ACHN (cell line): ENCODE measurements at regions not wholly inside any gene's neighbourhood (a gene's known extent, or its start where the extent isn't known, plus 50 kb on each side); places are given as distances from the start of the nearest gene placed in this dataset.
"Not testable (repeated sequence)": the region's sequence is repeated elsewhere in the genome, so short reads cannot be mapped to it uniquely, and the experiment has no call there.

ENCODE experiments used
- DNase-seq: peaks from one replicate; pipeline ENCODE4 v3.0.0-alpha.2; 2015
- in situ Hi-C: cut with HindIII; loops from 2 replicates; pipeline ENCODE4 v1.10.0; 2017; ENCODE audit warnings: low sequenced_read_pairs, low pct_ligation_motif_present, low pct_unique_long_range_greater_than_20kb

DNA sequence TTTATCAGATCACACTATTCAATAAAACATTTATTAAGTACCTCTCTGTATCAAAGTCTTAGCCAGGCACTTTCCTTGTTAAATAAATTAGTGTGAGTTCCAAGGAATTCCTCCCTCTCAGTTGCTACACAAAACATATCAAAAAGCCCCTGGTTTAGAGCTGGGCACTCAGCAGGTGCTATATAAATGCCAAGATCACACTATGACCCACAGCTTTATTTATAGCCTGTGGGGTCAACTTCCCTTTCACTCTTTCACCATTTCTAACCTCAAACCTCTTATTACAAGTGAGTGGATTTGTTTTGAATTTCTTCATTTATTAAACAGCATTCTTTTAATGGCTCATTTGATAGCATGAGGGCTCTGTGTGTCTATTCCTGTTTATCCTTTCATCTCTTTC lies 112.6 kb upstream of the MPHOSPH6 start:
- in situ Hi-C loops: no loop called here
- no peak for DNase-seq

DNA sequence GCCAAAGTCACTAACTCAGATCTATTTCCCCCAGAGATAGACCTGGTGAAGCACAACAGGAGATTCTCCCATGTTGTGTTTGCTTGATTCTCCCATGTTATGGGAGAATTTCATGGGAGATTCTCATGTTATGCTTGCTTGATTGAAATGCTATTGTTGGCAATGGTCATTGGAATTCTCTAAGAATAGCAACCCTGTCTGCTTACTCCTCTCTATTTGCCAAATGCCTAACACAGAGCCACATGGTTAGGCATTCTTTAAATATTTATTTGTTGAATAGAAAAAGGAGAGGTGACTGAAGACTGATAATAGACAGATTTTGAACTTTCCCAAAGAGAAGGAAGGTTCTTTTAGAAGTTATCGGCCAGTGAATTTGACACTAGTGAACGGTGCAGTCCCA lies 111.5 kb upstream of the MPHOSPH6 start:
- no peak for DNase-seq
- in situ Hi-C loops: no loop called here

DNA sequence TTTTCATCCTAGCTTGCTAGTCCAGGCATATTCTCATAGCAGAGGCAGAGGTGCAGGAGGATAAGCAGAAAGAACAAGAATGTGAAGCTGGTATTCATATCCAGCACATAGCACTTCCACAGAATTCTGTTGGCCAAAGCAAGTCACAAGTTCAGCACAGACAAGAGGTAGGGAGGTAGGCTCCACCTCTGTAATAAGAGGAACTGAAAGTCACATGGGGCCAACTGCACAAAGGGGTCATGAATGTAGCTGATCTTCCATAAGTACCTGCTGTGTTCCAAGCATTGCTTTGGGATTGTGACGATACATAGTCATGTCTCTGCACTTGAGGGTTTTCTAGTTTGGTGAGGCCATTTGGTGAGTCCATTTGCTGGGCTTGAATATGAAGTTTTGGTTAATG lies 110.8 kb upstream of the MPHOSPH6 start:
- DNase-seq: no peak
- in situ Hi-C loops: no loop called here

DNA sequence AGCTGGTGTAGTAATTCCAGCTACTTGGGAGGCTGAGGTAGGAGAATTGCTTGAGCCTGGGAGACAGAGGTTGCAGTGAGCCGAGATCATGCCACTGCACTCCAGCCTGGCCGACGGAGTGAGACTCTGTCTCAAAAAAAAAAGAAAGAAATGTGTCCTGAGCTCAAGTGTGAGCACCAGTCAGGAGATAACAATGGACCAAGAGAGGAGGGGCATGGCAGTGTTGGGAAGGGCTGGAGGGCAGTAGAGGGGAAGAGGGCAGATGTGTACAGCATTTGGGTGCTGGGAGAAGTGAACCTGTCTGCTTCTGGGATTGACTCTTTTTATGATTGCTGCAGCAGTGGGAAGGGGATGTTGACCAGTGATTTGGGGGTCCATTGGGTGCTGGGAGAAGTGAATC lies 105.3 kb upstream of the MPHOSPH6 start:
- in situ Hi-C loops: not testable (repeated sequence)

DNA sequence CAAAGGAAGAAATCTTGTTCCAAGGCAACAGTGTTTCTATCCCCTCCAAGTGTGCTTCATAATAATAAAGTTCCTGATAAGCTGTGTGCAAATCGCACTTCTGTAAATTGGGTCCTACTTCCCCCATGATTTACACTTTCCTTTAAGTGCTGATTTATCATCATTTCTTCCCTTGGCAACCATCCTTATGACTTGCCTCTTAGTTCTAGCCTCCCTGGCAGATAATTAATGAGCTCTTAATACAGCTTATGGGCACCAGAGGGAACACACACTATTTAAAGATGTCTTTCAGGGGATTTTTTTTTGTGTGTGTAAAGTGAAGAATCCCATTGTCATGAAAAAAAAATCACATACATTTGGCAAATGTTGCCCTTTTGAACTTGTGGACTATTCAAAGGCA lies 101.6 kb upstream of the MPHOSPH6 start:
- in situ Hi-C loops: no loop called here
- DNase-seq: no peak

More for the DNA sequence above, 105.3 kb upstream of the MPHOSPH6 start:
- DNase-seq: not testable (repeated sequence)

DNA sequence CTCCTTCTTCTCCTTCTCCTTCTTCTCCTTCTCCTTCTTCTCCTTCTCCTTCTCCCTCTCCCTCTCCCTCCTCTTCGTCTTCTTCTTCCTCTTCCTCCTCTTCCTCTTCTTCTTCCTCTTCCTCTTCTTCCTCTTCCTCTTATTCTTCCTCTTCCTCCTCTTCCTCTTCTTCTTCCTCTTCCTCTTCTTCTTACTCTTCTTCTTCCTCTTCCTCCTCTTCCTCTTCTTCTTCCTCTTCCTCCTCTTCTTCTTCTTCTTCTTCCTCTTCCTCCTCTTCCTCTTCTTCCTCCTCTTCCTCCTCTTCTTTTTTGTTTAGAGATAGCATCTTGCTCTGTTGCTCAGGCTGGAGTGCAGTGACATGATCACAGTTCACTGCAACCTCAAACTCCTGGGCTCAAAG lies 97.7 kb upstream of the MPHOSPH6 start:
- DNase-seq, in situ Hi-C loops: not testable (repeated sequence)

DNA sequence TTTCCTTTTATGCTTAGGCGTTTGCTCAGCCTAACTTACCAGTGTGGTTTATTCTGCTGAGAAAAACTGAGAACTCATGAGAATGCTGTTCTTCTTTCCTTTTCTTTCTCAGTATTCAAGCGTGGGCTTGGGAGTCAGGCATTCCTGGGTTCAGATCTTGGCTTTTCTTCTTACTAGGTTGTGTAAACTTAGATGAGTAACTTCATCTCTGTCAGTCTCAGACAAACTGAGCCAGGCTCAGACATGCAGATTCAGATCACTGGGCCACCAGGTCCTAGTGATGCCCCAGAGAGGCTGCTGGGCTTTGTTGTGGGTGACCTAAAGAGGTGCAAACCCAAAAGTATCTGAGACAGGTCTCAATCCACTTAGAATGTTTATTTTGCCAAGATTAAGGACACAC lies 95.8 kb upstream of the MPHOSPH6 start:
- DNase-seq: no peak
- in situ Hi-C loops: no loop called here

DNA sequence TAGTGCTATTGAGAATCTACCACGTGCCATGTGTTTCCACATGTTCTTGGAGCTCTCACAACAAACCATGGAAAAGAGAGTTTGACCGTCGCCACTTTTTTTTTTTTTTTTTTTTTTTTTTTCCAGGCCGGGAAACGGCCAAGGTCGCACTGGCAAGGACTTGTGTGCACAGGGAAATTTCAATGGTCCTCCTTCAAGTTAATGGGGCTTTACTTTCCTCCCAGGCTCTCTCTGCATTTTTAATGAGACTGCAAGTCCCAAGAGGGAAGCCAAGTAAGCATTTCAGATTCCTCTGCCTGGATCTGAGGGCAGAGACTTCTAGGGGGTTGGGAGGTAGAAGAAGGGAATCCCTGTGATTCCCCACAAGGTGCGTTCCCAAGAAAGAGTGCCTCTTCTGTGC lies 94.7 kb upstream of the MPHOSPH6 start:
- in situ Hi-C loops: no loop called here
- no peak for DNase-seq

DNA sequence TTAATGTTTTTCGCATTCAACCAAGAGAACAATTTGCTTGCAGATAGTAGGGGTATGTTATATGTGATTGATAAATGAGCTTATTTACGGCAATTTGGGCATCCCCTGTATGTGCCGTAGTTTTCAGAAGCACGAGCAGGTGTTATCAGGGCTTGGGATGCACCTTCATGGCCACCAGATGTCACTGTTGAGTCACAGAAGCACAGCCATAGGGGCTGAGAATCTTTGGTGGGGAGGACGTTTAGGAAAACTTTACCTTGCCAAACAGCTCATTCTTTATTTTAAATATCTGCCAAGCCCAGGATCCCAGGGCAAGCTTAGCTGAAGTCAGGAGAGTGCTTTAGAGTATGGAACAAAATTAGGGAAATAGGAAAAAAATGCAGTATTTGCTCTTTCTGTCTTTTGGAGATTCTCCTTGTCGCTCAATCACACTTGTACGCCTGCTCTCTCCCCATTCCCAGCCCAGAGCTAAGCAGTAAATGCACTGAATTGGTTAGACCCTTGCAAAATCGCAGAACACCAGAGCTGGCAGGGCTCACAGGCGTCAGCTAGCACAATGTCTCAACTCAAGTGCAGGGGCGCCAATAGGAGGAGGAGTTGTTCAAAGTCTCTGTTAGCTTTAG lies 93.6 kb upstream of the MPHOSPH6 start:
- peak; percentile 62 for DNase-seq
- in situ Hi-C loops: no loop called here

DNA sequence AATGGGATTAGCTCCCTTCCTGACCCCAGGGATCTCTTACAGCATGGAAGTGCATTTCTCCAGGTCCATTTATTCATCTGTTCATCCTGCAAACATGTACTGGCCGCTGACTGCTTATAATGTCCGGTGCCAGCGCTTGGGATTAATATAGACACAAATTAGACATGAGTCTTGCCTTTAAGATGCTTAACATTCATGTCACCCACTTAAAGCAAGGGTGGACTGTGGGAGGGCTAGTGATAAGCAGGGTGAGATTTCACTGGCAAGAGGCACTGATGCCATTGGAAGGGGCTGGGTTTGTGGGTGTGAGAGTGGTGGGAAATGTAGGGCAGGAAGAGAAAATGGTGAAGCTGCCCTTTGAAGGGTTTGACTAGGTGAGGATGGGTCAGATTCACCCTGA lies 92.2 kb upstream of the MPHOSPH6 start:
- in situ Hi-C loops: no loop called here
- no peak for DNase-seq

DNA sequence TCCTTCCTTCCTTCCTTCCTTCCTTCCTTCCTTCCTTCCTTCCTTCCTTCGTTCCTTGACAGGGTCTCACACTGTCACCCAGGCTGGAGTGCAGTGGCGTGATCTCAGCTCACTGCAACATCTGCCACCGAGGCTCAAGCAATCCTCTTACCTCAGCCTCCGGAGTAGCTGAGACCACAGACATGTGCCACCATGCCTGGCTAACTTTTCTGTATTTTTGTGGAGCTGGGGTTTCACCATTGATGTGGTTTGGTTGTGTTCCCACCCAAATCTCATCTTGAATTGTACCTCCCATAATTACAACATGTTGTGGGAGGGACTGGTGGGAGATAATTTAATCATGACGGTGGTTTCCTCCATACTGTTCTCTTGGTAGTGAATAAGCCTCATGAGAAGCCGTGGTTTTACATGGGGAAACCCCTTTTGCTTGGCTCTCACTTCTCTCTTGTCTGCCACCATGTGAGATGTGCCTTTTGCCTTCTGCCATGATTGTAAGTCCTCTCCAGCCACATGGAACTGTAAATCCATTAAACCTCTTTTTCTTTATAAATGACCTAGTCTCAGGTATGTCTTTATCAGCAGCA lies 90.3 kb upstream of the MPHOSPH6 start:
- in situ Hi-C loops: no loop called here
- DNase-seq: no peak

DNA sequence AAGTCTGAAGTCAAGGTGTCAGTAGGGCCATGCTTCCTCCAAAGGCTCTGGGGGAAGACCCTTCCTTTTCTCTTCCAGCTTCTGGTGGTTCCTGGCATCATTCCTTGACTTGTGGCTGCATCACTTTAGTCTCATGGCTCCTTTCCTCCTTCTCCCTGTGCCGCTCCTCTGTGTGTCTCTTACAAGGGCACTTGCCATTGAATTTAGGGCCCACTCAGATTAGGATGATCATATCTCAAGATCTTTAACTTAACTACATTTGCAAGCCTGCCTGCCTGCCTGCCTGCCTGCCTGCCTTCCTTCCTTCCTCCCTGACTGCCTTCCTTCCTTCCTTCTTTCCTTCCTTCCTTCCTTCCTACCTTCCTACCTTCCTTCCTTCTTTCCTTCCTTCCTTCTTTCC lies 89.7 kb upstream of the MPHOSPH6 start:
- in situ Hi-C loops: no loop called here
- DNase-seq: no peak

DNA sequence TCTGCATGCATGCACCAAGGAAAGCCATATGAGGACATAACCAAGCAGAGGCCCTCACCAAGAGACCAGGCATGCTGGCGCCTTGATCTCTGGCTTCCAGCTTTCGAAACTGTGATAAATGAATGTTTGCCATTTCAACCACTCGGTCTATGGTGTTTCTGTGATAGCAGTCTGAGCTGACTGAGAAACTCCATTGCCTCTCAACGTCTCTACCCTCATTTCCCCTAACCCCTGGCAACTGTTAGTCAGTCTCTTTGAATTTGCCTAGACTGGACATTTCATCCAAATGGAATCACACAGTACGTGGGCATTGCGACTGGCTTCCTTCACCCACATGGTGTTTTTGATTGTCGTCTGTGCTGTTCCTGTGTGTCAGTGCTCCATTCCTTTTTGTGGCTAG lies 88.0 kb upstream of the MPHOSPH6 start:
- no peak for DNase-seq
- in situ Hi-C loops: no loop called here

DNA sequence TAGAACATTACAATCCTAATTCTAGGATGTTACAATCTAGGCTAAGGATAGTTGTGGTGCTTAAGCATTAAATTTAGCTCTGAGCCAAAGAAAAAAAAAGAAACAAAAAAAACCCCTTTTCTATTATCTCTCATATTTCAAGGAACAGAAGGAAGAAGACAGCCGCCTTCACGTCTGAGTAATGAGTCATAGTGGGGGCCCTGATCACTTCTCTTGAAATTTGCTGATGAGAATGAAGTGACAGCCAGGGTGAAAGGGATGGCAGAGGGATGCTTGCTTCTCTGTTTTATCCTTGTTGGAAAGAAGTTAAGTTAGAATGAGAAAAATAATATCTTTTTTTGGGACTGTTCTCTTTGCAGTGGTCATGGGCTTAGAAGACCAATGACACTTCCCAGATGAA lies 82.6 kb upstream of the MPHOSPH6 start:
- in situ Hi-C loops: no loop called here
- no peak for DNase-seq

DNA sequence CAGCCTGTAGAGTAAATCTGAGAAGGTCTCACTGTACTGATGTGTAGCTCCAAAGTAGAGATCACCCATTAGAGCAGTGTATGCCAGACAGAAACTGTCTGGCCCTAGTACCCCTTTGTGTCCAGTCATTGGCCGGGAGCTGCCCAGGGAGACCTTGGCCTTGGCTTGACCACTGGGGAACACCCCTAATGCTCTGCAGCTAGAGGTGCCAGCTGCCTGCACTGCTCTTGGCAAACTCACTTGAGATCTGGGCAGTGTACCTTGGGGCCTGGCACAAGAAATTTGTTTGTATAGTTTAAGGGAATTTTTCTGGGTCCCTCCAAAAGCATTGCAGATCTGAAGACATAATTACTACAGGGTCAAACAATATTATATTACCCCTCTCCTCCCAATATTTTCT lies 78.7 kb upstream of the MPHOSPH6 start:
- no peak for DNase-seq
- in situ Hi-C loops: loop anchor here (25.0 kb wide), 1 partner anchor 211 kb away; the partner anchor contains the start of gene HSD17B2

DNA sequence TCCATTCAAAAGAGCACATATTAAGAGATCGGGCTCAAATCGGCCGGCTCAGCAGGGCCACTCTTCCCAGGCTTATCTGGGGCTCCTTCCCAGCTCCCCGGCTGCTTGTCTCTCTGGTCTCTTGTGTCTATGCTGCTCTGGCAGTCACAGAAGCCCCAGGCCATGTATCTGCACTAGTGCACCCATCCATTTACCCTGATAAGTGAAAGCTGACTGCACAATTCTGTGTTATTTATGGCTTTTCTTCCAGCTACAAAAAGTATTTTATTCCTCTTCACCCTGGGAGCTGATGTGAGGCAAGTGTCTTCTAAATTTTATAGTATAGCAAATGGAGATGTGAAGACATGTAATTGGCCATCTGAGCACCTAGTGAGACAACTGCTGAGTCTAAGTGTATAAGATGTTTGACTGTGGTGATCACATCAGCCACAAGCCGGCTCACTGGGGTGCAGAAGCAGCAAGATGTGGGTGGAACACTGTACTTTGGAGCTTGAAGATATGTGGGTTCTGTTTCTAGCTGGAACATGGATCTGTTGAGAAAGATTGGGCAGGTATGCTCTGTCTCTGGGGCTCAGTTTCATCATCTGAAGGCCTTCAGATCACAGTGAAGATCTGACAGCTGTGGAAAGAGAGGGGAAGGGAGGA lies 78.1 kb upstream of the MPHOSPH6 start:
- in situ Hi-C loops: loop anchor here (25.0 kb wide), 1 partner anchor 211 kb away; the partner anchor contains the start of gene HSD17B2
- DNase-seq: no peak

DNA sequence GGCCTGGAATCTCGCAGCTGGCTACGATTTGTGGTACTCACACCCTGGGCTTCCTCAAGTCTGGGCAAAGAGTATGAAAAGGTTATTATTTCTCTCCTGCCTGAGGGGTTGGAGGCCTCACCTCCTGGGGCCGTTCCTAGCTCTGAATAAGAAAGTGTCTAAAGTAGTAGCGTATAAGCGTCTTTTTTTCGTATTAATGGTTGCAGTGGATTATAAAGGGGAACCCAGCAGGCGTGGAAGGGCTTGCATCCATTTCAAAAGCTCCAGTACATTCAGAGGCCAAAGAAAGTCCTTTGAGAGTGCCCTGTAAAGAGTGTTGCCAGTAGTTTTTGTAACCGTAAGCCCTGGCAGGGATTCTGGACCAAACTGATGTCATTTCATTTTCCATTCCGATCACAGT lies 72.2 kb upstream of the MPHOSPH6 start:
- in situ Hi-C loops: loop anchor here (25.0 kb wide), 1 partner anchor 205 kb away; the partner anchor contains the start of gene HSD17B2
- DNase-seq: no peak

DNA sequence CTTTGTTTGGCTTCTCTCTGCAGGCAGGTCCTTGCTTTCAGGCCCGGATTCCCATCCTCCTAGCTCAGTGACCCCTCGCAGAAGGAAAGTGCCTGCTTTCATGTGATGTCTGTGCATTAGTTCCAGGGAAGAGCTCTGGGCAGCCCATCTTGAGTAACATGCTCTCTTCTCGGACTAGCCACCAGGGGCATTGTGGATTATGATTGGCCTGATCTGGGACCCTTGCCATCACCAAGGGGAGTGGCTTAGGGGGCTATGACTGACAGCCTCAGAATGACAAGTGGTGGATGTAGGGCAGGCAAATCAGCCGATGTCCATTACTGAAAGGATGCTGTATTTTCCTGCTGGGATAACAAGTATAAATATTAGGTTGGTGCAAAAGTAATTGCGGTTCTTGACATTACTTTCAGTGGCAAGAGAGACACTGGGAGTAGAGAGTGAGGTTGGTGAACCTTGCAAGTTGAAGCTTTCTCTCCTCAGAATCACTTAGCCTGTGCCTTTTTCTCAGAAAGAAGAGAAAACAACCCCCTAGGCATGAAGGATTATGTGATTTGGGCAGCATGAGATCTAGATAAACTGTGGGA lies 71.5 kb upstream of the MPHOSPH6 start:
- in situ Hi-C loops: loop anchor here (25.0 kb wide), 1 partner anchor 204 kb away; the partner anchor contains the start of gene HSD17B2
- no peak for DNase-seq

DNA sequence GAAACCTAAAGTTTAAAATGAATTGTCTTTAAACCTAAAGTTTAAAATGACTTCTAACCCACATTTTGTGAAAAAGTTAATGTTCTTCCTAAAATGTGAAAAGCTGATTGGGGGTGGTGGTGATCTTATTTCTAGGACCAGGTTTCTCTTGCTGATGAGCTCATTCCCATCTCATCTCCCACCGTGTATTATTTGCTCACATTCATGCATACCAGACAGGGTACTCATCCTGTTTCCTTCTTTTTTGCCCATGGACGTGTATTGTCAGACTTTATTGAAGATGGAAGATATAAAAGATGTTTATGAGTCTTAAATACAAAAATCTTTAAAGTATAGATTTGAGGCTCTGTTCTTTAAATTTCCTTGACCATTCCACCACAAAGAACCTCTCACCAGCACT lies 70.1 kb upstream of the MPHOSPH6 start:
- DNase-seq: no peak
- in situ Hi-C loops: loop anchor here (25.0 kb wide), 1 partner anchor 203 kb away; the partner anchor contains the start of gene HSD17B2
